NB4 (cell line): ENCODE measurements at regions not wholly inside any gene's neighbourhood (a gene's known extent, or its start where the extent isn't known, plus 50 kb on each side); places are given as distances from the start of the nearest gene placed in this dataset.

Source experiments
- POLR2A ChIP-seq: IDR thresholded peaks from 2 replicates; pipeline ENCODE4 v1.6.1; 2011; ENCODE audit warnings: mild to moderate bottlenecking; ENCODE audit not compliant: insufficient read length; ENCODE audit errors: extremely low read depth
- TF ChIP-seq, protein P1 (sequence below): IDR thresholded peaks from one replicate; pipeline ENCODE4 v1.5.1; 2012; ENCODE audit warnings: low read depth, low read length
- TF ChIP-seq, protein P2 (sequence below): IDR thresholded peaks from 2 replicates; pipeline ENCODE4 v1.6.1; 2011; ENCODE audit warnings: low read depth, low read length

DNA sequence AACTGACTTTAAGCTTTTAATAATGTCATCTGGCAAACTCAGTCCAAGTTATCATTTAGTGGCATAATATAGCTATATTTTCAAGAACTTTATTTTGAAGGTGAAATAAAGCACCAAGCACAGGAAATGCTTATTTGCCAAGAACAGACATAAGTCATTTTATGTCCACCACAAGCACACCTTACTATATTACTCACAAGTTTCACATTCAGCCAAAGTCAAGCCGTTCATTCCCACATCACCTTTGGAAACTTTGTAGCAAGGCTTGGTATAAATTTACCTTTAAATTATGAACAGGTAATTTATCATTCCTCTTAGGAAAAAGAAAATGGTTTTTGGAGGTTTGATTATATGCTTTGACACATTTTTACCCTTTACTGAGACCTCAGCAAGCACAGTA, 236.8 kb upstream of the FKBP1C start:
- TF ChIP-seq, protein P1, sequence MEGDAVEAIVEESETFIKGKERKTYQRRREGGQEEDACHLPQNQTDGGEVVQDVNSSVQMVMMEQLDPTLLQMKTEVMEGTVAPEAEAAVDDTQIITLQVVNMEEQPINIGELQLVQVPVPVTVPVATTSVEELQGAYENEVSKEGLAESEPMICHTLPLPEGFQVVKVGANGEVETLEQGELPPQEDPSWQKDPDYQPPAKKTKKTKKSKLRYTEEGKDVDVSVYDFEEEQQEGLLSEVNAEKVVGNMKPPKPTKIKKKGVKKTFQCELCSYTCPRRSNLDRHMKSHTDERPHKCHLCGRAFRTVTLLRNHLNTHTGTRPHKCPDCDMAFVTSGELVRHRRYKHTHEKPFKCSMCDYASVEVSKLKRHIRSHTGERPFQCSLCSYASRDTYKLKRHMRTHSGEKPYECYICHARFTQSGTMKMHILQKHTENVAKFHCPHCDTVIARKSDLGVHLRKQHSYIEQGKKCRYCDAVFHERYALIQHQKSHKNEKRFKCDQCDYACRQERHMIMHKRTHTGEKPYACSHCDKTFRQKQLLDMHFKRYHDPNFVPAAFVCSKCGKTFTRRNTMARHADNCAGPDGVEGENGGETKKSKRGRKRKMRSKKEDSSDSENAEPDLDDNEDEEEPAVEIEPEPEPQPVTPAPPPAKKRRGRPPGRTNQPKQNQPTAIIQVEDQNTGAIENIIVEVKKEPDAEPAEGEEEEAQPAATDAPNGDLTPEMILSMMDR = no peak
- no peak for TF ChIP-seq POLR2A
- TF ChIP-seq, protein P2, sequence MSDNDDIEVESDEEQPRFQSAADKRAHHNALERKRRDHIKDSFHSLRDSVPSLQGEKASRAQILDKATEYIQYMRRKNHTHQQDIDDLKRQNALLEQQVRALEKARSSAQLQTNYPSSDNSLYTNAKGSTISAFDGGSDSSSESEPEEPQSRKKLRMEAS = no peak
